H9 (cell line): ENCODE measurements at regions not wholly inside any gene's neighbourhood (a gene's known extent, or its start where the extent isn't known, plus 50 kb on each side); places are given as distances from the start of the nearest gene placed in this dataset.

Source experiments
- DNase-seq: peaks from one replicate; pipeline ENCODE4 v3.0.0-alpha.2; 2017
- H2AFZ ChIP-seq: one replicate; pipeline ENCODE4 v1.6.1; 2013; ENCODE audit warnings: mild to moderate bottlenecking, low read length, control low read depth, moderate library complexity
- H2AK5ac ChIP-seq: 2 replicates; pipeline ENCODE4 v1.6.1; 2013; ENCODE audit warnings: low read length, control low read depth, mixed read lengths; ENCODE audit not compliant: insufficient read length
- H2BK120ac ChIP-seq: one replicate; pipeline ENCODE4 v1.6.1; 2013; ENCODE audit warnings: low read depth, mild to moderate bottlenecking, low read length, control low read depth, inconsistent platforms; ENCODE audit not compliant: poor library complexity, severe bottlenecking
- H2BK12ac ChIP-seq: 2 replicates; pipeline ENCODE4 v1.6.1; 2013; ENCODE audit warnings: low read length, control low read depth, mixed read lengths, low read depth; ENCODE audit not compliant: insufficient read length
- H2BK15ac ChIP-seq: 2 replicates; pipeline ENCODE4 v1.6.1; 2013; ENCODE audit warnings: low read depth, low read length, control low read depth
- H2BK20ac ChIP-seq: one replicate; pipeline ENCODE4 v1.6.1; 2013; ENCODE audit warnings: low read depth, mild to moderate bottlenecking, low read length, control low read depth, inconsistent platforms; ENCODE audit not compliant: poor library complexity, severe bottlenecking
- H2BK5ac ChIP-seq: 2 replicates; pipeline ENCODE4 v1.6.1; 2013; ENCODE audit warnings: low read length, control low read depth, mixed read lengths; ENCODE audit not compliant: insufficient read length
- H3K14ac ChIP-seq: 2 replicates; pipeline ENCODE4 v1.6.1; 2013; ENCODE audit warnings: low read length, control low read depth; ENCODE audit not compliant: insufficient read depth
- H3K18ac ChIP-seq: 2 replicates; pipeline ENCODE4 v1.6.1; 2013; ENCODE audit warnings: low read depth, mild to moderate bottlenecking, mixed read lengths, low read length, control low read depth; ENCODE audit not compliant: insufficient read length
- H3K23ac ChIP-seq: 2 replicates; pipeline ENCODE4 v1.6.1; 2013; ENCODE audit warnings: low read length, control low read depth, mixed read lengths, low read depth; ENCODE audit not compliant: insufficient read length
- H3K23me2 ChIP-seq: 2 replicates; pipeline ENCODE4 v1.6.1; 2013; ENCODE audit warnings: low read depth, mild to moderate bottlenecking, mixed read lengths, low read length, control low read depth; ENCODE audit not compliant: insufficient read length, poor library complexity, severe bottlenecking
- H3K27ac ChIP-seq: 2 replicates; pipeline ENCODE4 v1.5.1; 2013; ENCODE audit warnings: low read length, control low read depth, mixed read lengths, low read depth; ENCODE audit not compliant: insufficient read length
- H3K27me3 ChIP-seq: 2 replicates; pipeline ENCODE4 v1.6.1; 2013; ENCODE audit warnings: low read length, control low read depth, inconsistent platforms; ENCODE audit not compliant: insufficient read depth
- H3K4ac ChIP-seq: 2 replicates; pipeline ENCODE4 v1.6.1; 2013; ENCODE audit warnings: low read depth, mild to moderate bottlenecking, control low read depth, inconsistent platforms, low read length, moderate library complexity
- H3K4me1 ChIP-seq: 2 replicates; pipeline ENCODE4 v1.6.1; 2013; ENCODE audit warnings: low read length, control low read depth, inconsistent platforms; ENCODE audit not compliant: insufficient read depth
- H3K4me2 ChIP-seq: 2 replicates; pipeline ENCODE4 v1.6.1; 2013; ENCODE audit warnings: low read length, control low read depth, mixed read lengths; ENCODE audit not compliant: insufficient read length, insufficient read depth
- H3K56ac ChIP-seq: 2 replicates; pipeline ENCODE4 v1.6.1; 2013; ENCODE audit warnings: low read depth, mild to moderate bottlenecking, mixed read lengths, low read length, control low read depth; ENCODE audit not compliant: insufficient read length
- H3K79me1 ChIP-seq: 2 replicates; pipeline ENCODE4 v1.6.1; 2013; ENCODE audit warnings: low read depth, mild to moderate bottlenecking, moderate library complexity, low read length, control low read depth, inconsistent platforms; ENCODE audit not compliant: insufficient read depth, poor library complexity, severe bottlenecking
- H3K79me2 ChIP-seq: 2 replicates; pipeline ENCODE4 v1.6.1; 2013; ENCODE audit warnings: low read length, control low read depth, inconsistent platforms; ENCODE audit not compliant: insufficient read depth
- H3K9ac ChIP-seq: 2 replicates; pipeline ENCODE4 v1.6.1; 2013; ENCODE audit warnings: low read length, control low read depth, mixed read lengths; ENCODE audit not compliant: insufficient read length; ENCODE audit errors: extremely low read depth
- H3K9me3 ChIP-seq: one replicate; pipeline ENCODE4 v1.6.1; 2013; ENCODE audit warnings: low read depth, low read length, inconsistent platforms; ENCODE audit not compliant: control insufficient read depth
- H3T11ph ChIP-seq: one replicate; pipeline ENCODE4 v1.6.1; 2013; ENCODE audit warnings: mild to moderate bottlenecking, low read length, control low read depth, inconsistent platforms
- H4K20me1 ChIP-seq: one replicate; pipeline ENCODE4 v1.6.1; 2013; ENCODE audit not compliant: control insufficient read depth, insufficient read length, insufficient read depth
- H4K5ac ChIP-seq: 2 replicates; pipeline ENCODE4 v1.6.1; 2013; ENCODE audit warnings: low read depth, mild to moderate bottlenecking, mixed read lengths, low read length, control low read depth; ENCODE audit not compliant: insufficient read length
- H4K8ac ChIP-seq: replicated peaks from 2 replicates; pipeline ENCODE4 v1.6.1; 2013; ENCODE audit warnings: low read length, control low read depth, mixed read lengths, low read depth; ENCODE audit not compliant: insufficient read length
- H4K91ac ChIP-seq: 2 replicates; pipeline ENCODE4 v1.6.1; 2013; ENCODE audit warnings: low read depth, mild to moderate bottlenecking, moderate library complexity, mixed read lengths, low read length, control low read depth; ENCODE audit not compliant: insufficient read length
- H3K27ac Mint-ChIP-seq, 3 experiments: 2 replicates in 2 of 3; 3 replicates in 1 of 3; pipeline ENCODE4 v1.8.0; 2020 to 2021; ENCODE audit warnings: mixed read lengths in 3 of 3, mild to moderate bottlenecking in 1 of 3, moderate library complexity in 1 of 3
- H3K27me3 Mint-ChIP-seq: 2 replicates; pipeline ENCODE4 v1.8.0; 2021; ENCODE audit warnings: low read depth, mild to moderate bottlenecking, moderate library complexity, mixed read lengths
- H3K36me3 Mint-ChIP-seq, 3 experiments: 2 replicates in 2 of 3; 3 replicates in 1 of 3; pipeline ENCODE4 v1.8.0; 2020 to 2021; ENCODE audit warnings: low read depth in 3 of 3, mixed read lengths in 3 of 3; ENCODE audit not compliant: insufficient read depth in 1 of 3
- H3K4me1 Mint-ChIP-seq, 2 experiments: 2 replicates each; pipeline ENCODE4 v1.8.0; 2020; ENCODE audit warnings: mixed read lengths in 2 of 2
- H3K4me3 Mint-ChIP-seq, 2 experiments: 2 replicates in 1 of 2; 3 replicates in 1 of 2; pipeline ENCODE4 v1.8.0; 2020 to 2021; ENCODE audit warnings: mild to moderate bottlenecking in 2 of 2, mixed read lengths in 2 of 2, moderate library complexity in 1 of 2
- H3K9me3 Mint-ChIP-seq, 2 experiments: 2 replicates in 1 of 2; 3 replicates in 1 of 2; pipeline ENCODE4 v1.8.0; 2020; ENCODE audit warnings: mild to moderate bottlenecking in 2 of 2, mixed read lengths in 2 of 2, moderate library complexity in 1 of 2
- CTCF ChIP-seq: fragments of 200-600 bp; sonication (generic); conservative IDR thresholded peaks from 3 replicates; pipeline ENCODE4 v1.8.0; 2021; ENCODE audit warnings: antibody characterized with exemption, mild to moderate bottlenecking
- WGBS: extraction: QIAGEN DNeasy Blood & Tissue Kit; methylation state at CpG from one replicate; pipeline ENCODE4 v1.1.7; 2013; ENCODE audit warnings: missing lambda C conversion rate, low lambda C conversion rate, mixed read lengths; ENCODE audit not compliant: insufficient read length; ENCODE audit errors: extremely low coverage; 5-methylcytosine and 5-hydroxymethylcytosine counted together

DNA sequence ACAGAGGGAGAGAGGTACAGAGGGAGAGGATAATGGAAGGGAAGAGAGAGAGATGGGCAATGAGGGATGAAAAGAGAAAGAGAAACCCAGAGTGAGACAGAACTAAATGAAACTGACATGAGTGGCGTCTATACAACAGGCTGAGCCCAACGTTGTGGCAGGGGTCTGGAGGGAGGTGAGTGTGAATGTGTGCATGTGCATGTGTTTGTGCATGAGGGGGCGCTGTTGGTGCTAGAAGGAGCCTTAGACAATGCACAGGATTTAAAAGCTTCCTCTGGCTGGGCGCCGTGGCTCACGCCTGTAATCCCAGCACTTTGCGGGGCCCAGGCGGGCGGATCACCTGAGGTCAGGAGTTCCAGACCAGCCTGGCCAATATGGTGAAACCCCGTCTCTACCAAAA is 454.8 kb upstream of the CDH11 start:
- no peak overlapping the region for H2BK120ac ChIP-seq
- peak overlapping the region in 1 of 3 experiments; percentile 12; a peak in 2 of 7 replicates for H3K27ac Mint-ChIP-seq

More for the DNA sequence above, 454.8 kb upstream of the CDH11 start:
- Histone ChIP-seq H3K4ac (no peak overlapping the region), H2BK20ac (no peak overlapping the region), H3K9ac (no peak overlapping the region), H3K9me3 (no peaks in the 10 kb centered on the region), H3T11ph (no peak overlapping the region), H4K20me1 (no peaks in the 10 kb centered on the region), H3K23me2 (no peaks in the 10 kb centered on the region), H2AFZ (no peak overlapping the region), H3K4me1 (no peaks in the 10 kb centered on the region; the same call in 1 of the 2 replicates), H2BK15ac (no peak overlapping the region), H3K79me1 (no peaks in the 10 kb centered on the region), H3K18ac (no peak overlapping the region), H4K5ac (no peak overlapping the region), H3K14ac (no peak overlapping the region), H2BK12ac (no peak overlapping the region), H3K27ac (no peak overlapping the region), H4K8ac (no peak overlapping the region), H3K27me3 (no peaks in the 10 kb centered on the region), H3K79me2 (no peaks in the 10 kb centered on the region), H3K23ac (no peak overlapping the region), H2AK5ac (no peak overlapping the region), H3K4me2 (no peak overlapping the region), H4K91ac (no peak overlapping the region), H3K56ac (no peak overlapping the region), H2BK5ac (no peak overlapping the region)
- no CpG with 5 or more reads among the region's 10 CpGs for WGBS
- peaks cover 20 to 26% of the 10 kb centered on the region in 2 experiments for H3K4me1 Mint-ChIP-seq
- no peaks in the 10 kb centered on the region for H3K36me3 Mint-ChIP-seq
- peak; percentile 88 for DNase-seq
- peak; percentile 81 for TF ChIP-seq CTCF
- no peak overlapping the region for H3K4me3 Mint-ChIP-seq
- peaks cover 9% of the 10 kb centered on the region for H3K27me3 Mint-ChIP-seq
- H3K9me3 Mint-ChIP-seq: no peaks in the 10 kb centered on the region
